Stimulated activated CD8-positive, alpha-beta memory T cell treated with anti-CD3 and anti-CD28 coated beads, Interleukin-15, amount 100 ng/mL, for 1 hour (primary cell): ENCODE measurements at regions not wholly inside any gene's neighbourhood (a gene's known extent, or its start where the extent isn't known, plus 50 kb on each side); places are given as distances from the start of the nearest gene placed in this dataset.
"Not testable (repeated sequence)": the region's sequence is repeated elsewhere in the genome, so short reads cannot be mapped to it uniquely, and the experiment has no call there.

Source experiments
- DNase-seq: peaks from one replicate; pipeline ENCODE4 v3.0.0-alpha.2; 2020; ENCODE audit warnings: low read depth

DNA sequence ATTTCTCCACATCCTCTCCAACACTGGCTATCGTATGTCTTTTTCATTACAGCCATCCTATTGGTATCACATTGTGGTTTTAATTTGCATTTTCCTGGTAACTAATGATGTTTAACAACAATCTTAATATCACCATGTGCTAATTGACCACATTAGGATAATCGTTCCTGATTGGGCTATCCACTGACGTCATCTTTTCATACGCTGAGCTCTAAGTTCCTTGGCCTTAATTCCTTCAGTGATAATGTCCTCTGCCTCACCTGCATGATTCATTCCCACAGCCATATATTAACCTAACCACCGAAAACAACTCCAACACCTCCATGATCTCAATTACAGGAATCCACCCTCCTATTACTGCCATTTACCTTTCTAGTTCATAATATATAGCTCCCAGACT, 547.9 kb upstream of the BRINP1 start:
- no peak for DNase-seq

DNA sequence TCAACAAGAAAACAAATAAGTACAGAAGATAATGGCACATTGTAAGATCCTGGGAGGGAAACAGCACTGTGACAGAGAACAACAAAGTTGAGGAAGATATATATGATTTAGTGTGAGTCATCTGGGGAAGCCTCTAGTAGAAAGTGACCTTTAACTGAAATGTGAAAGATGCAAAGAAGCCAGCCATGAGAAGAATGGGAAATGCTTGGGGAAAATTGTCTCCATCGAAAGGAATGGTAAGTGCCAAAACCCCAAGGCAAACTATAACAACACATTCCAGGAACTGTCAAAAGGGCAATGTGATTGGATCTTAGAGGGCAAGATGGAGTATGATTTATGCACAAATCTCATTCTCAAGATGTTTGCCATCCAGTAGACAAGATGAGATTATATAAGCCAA, 537.8 kb upstream of the BRINP1 start:
- DNase-seq: no peak

GRCh38 chr9:119905724-119906123, 536.5 kb upstream of the BRINP1 start:
- DNase-seq: no peak

- DNase-seq: no peak
Measured at GRCh38 chr9:119903851-119904250, 534.6 kb upstream of the BRINP1 start.

GRCh38 chr9:119902611-119903010, 533.4 kb upstream of the BRINP1 start:
- no peak for DNase-seq

GRCh38 chr9:119898316-119898715, 529.1 kb upstream of the BRINP1 start:
- no peak for DNase-seq

DNA sequence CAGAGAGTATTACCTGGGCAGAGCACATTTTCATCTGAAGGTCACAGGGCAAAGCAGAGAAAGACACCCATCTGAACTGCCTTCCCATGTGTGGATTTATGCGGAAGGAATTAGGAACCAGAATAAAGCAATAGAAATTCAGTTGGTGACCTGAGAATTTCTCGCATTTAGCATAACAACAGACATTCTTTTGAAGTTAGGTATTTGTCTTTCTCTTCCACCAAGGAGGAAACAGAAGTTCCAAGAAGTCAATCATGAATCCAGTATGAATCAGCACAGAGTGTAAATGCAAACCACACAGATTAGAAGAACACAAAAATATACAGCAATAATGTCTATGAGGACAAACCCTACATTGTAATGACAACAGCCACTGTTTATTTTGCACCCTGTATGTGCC, 515.2 kb upstream of the BRINP1 start:
- no peak for DNase-seq

GRCh38 chr9:119881898-119882297, 512.7 kb upstream of the BRINP1 start:
- DNase-seq: no peak

DNA sequence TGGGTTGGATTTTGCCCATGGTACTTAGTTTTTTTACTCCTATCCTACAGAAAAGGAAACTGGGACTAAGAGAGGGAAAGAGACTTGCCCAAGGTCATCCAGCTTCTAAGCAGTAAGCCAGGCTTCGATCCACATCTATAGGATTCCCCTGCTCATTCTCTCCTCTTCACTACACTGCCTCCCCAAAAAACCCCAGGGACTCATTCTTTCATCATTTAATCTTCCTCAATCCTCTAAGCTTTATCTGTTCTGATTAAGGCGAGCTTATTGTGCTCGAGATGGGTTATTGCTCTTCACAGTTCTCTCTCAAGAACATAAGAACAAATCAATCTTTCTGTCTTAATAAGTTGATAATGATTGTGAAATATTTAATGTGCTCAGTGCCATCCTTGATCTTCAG, 511.1 kb upstream of the BRINP1 start:
- DNase-seq: no peak

GRCh38 chr9:119877306-119877705, 508.1 kb upstream of the BRINP1 start:
- DNase-seq: no peak

DNA sequence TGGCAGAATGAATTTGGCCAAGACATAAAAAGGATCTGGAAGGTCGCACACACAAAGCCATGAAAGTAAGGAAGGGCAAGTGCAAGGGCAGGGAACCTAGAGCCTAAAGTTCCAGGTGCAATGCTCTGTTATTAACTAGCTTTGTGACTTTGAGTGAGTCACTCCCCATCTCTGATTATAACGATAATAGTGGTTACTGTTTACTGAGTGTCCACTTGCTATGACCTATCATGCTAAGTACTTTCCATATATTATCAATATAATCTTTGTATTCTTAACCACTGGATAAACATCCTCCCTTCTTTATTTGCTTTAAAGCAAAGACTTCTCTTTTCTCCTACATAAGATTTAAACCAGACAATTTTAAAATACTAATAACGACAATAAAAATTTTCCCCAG, 504.6 kb upstream of the BRINP1 start:
- no peak for DNase-seq

DNA sequence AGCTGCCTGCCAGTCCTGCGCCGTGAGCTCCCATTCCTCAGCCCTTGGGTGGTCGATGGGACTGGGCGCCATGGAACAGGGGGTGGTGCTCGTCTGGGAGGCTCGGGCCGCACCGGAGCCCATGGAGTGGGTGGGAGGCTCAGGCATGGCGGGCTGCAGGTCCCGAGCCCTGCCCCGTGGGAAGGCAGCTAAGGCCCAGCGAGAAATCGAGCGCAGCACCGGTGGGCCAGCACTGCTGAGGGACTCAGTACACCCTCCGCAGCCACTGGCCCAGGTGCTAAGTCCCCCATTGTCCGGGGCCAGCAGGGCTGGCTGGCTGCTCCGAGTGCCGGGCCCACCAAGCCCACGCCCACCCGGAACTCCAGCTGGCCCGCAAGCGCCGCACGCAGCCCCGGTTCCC, 501.0 kb upstream of the BRINP1 start:
- not testable (repeated sequence) for DNase-seq

DNA sequence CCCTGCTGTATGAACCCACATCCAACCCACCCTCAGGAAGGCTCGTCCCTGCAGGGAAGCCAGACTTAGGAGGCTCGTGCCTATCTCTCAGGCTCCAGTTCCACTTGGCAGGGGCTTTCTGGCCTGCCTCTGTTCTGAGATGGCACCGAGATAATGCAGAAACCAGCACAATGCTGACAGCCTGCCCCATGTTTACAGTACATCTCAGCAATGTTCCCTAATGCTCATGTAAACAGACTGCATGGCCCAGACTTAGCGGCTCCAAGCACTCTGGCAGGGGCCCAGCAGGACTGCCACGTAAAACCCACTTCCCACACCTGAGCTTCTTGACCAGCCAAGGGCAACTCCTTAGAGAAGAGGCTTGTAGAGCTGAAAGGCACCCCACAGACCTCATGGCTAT, 499.5 kb upstream of the BRINP1 start:
- DNase-seq: no peak

DNA sequence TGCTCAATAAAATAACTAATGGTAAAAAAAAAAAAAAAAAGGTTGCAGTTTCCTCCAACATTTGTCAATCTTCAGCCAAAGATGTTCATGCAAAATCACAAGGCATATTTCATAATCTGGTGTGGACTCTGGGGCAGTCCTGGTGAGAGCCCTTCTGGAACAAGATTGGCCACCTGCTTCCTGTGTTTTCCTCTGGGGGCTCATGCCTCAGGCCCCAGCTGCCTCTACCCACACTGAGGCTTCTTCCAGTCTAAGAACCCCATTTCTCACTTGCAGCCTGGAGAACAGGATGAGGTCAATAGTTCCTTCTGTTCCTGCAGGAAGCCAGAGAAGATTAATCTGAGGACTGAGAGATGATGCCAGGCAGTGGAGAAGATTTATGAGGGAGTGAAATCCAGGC, 492.6 kb upstream of the BRINP1 start:
- DNase-seq: no peak

- DNase-seq: no peak
Measured at GRCh38 chr9:119859128-119859527, 489.9 kb upstream of the BRINP1 start.

DNA sequence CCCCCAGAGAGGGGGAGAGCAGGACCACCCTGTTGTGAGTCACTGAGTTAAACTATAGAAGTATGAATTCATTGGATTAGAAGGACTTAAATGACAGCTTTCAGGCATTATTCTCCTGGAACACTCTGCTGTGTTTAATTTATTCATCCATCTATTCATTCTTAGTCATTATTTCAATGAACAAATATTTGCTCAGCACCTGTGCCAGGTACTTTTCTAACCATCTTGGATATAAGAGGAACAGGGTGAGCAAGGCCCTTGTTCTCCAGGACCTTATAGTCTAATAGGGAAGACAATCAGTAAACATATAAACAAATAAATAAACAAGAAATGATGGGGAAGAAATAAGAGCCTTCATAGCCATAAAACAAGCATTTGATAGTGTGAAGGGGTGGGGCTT, 483.9 kb upstream of the BRINP1 start:
- no peak for DNase-seq

- DNase-seq: no peak
Measured at GRCh38 chr9:119852390-119852789, 483.2 kb upstream of the BRINP1 start.

- DNase-seq: no peak
Measured at GRCh38 chr9:119844431-119844830, 475.2 kb upstream of the BRINP1 start.

- DNase-seq: no peak
Measured at GRCh38 chr9:119841016-119841415, 471.8 kb upstream of the BRINP1 start.

DNA sequence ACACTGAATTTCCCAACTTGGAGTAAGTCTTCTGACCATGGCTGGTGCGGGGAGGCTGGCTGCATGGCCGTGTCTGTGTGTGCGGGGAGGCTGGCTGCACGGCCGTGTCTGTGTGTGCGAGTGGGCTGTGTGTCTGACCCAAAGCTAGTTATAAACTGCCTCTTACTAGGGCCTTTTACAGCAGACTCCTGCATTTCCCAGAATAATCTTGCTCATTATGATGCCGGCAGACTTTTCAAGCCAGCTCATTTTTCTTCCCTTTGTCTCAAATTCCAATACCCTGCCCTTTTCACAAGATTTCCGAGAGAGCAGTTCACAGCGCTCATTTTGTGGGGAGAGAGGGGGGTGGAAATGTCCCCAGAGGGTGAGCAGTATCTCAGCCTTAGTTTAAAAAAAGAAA, 470.7 kb upstream of the BRINP1 start:
- DNase-seq: no peak

- no peak for DNase-seq
Measured at GRCh38 chr9:119838210-119838609, 469.0 kb upstream of the BRINP1 start.

DNA sequence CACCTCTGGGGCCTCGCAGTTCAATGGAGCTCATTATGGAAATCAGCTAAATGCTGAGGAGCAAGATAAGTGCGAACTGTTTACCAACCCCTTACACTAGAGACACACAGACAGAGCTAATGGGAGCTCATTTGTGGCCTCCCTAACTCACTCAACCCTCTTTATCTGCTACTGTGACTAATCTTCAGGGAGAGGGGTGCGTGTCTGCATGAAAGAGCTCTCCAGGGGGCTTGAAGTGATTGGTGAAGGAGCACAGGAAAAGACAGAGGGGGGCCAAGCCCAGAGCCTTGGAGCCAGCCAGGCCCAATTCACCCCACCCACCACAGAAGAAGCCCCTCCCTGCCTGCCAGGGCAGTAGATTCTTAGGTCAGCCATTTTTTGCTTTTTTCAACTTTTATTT, 466.8 kb upstream of the BRINP1 start:
- no peak for DNase-seq

DNA sequence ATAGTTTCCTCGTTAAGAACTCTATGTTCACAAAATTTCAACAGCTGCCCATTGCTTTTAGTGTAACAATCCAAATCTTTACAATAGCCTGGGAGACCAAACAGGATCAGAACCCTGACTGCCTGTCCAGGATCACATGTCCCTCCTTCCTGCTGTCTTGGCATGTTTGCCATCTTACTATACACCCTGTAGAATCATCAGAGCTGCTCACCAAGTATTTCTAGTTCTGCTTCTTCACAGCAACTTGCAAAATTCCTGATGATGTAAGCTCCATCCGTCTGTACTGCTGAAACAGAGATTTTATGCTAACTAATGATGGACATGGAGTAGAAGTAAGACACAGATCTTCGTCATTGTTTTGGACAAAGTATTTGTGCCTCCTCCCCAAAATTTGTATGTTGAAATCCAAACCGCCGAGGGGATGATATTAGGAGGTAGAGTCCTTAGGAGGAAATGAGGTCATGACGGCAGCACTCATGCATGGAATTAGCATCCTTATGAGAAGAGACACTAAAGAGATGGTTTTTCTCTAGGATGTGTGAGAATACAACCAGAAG, 464.9 kb upstream of the BRINP1 start:
- no peak for DNase-seq

- DNase-seq: no peak
Measured at GRCh38 chr9:119831309-119831708, 462.1 kb upstream of the BRINP1 start.

DNA sequence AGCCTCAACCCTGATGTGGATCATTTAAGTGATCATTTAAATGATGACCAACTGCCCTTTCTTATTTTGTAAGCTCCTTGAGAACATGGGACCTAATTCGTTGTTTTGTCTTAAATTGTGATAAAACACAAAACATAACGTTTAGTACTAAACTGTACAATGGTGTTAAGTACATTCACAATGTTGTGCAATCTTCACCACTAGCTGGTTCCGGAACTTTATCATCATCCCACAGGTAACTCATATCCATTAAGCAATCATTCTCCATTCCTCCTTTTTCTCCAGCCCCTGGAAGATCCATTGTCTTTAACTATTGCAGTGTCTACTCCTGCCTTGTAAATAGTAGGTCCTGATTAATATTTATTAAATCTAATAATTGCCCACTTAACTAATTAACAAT, 460.5 kb upstream of the BRINP1 start:
- no peak for DNase-seq
